WTC11 (cell line): ENCODE measurements at regions not wholly inside any gene's neighbourhood (a gene's known extent, or its start where the extent isn't known, plus 50 kb on each side); places are given as distances from the start of the nearest gene placed in this dataset.

Experiments
- ATAC-seq: fragments of 200-7000 bp; cut with Tn5 transposase; 2 replicates; pipeline ENCODE4 v1.10.0; 2021; ENCODE audit warnings: mild to moderate bottlenecking, moderate library complexity
- CTCF ChIA-PET: fragments of 300-600 bp; sonication (Branson Sonifier 250); formaldehyde crosslinking; loops from one replicate; lab custom pipeline; 2021; ENCODE audit warnings: antibody characterized with exemption; lab: Charles Lee
- POLR2A ChIA-PET: fragments of 350-600 bp; sonication (Branson Sonifier 250); formaldehyde crosslinking; loops from one replicate; lab custom pipeline; 2021; ENCODE audit warnings: antibody characterized with exemption; lab: Charles Lee
- DNase-seq: peaks from one replicate; pipeline ENCODE4 v3.0.0; 2021; ENCODE audit warnings: low spot score
- H3K27ac Mint-ChIP-seq: 2 replicates; pipeline ENCODE4 v1.8.0; 2021; ENCODE audit warnings: mixed read lengths
- H3K27me3 Mint-ChIP-seq: 2 replicates; pipeline ENCODE4 v1.8.0; 2021; ENCODE audit warnings: low read depth, mild to moderate bottlenecking, moderate library complexity, mixed read lengths
- H3K36me3 Mint-ChIP-seq: 2 replicates; pipeline ENCODE4 v1.8.0; 2021; ENCODE audit warnings: mixed read lengths
- H3K4me1 Mint-ChIP-seq: 2 replicates; pipeline ENCODE4 v1.8.0; 2022; ENCODE audit warnings: mixed read lengths
- H3K4me3 Mint-ChIP-seq: 2 replicates; pipeline ENCODE4 v1.8.0; 2021; ENCODE audit warnings: mild to moderate bottlenecking, moderate library complexity, mixed read lengths
- H3K9me3 Mint-ChIP-seq: 2 replicates; pipeline ENCODE4 v1.8.0; 2021; ENCODE audit warnings: mixed read lengths
- ATF1 ChIP-seq: sonication (generic); formaldehyde crosslinking; IDR thresholded peaks from 2 replicates; pipeline ENCODE4 v1.8.1; 2023; ENCODE audit warnings: mild to moderate bottlenecking, moderate library complexity, missing genetic modification reagents
- ESRRA ChIP-seq: sonication (generic); formaldehyde crosslinking; IDR thresholded peaks from 2 replicates; pipeline ENCODE4 v1.8.1; 2022; ENCODE audit warnings: mild to moderate bottlenecking, missing genetic modification reagents, borderline replicate concordance
- GABPB1 ChIP-seq: sonication (generic); formaldehyde crosslinking; IDR thresholded peaks from 2 replicates; pipeline ENCODE4 v1.8.1; 2023; ENCODE audit warnings: mild to moderate bottlenecking, missing genetic modification reagents
- HMGA2 ChIP-seq: fragments of 250-450 bp; sonication (Bioruptor Pico); IDR thresholded peaks from 2 replicates; pipeline ENCODE4 v1.4.0; 2021; ENCODE audit warnings: mild to moderate bottlenecking, moderate library complexity
- JAZF1 ChIP-seq: fragments of 250-450 bp; sonication (Bioruptor Pico); IDR thresholded peaks from 2 replicates; pipeline ENCODE4 v1.9.0; 2021; ENCODE audit warnings: moderate library complexity, mild to moderate bottlenecking, inconsistent platforms
- NFYB ChIP-seq: sonication (generic); formaldehyde crosslinking; conservative IDR thresholded peaks from 2 replicates; pipeline ENCODE4 v1.8.0; 2022; ENCODE audit warnings: low read depth, missing genetic modification reagents
- NR1H2 ChIP-seq: sonication (generic); formaldehyde crosslinking; IDR thresholded peaks from 2 replicates; pipeline ENCODE4 v1.9.0; 2021; ENCODE audit warnings: mild to moderate bottlenecking, moderate library complexity, missing genetic modification reagents
- OVOL2 ChIP-seq: fragments of 250-450 bp; sonication (Bioruptor Pico); IDR thresholded peaks from 2 replicates; pipeline ENCODE4 v1.9.0; 2021; ENCODE audit warnings: mild to moderate bottlenecking, borderline replicate concordance
- RELA ChIP-seq: sonication (generic); formaldehyde crosslinking; IDR thresholded peaks from 2 replicates; pipeline ENCODE4 v1.8.1; 2022; ENCODE audit warnings: missing genetic modification reagents, mild to moderate bottlenecking, borderline replicate concordance
- TCF7 ChIP-seq: sonication (generic); formaldehyde crosslinking; IDR thresholded peaks from 2 replicates; pipeline ENCODE4 v1.8.0; 2022; ENCODE audit warnings: mild to moderate bottlenecking, low read depth, missing genetic modification reagents, moderate library complexity
- TEAD4 ChIP-seq: sonication (generic); formaldehyde crosslinking; IDR thresholded peaks from 2 replicates; pipeline ENCODE4 v1.8.0; 2022; ENCODE audit warnings: mild to moderate bottlenecking, missing genetic modification reagents
- ZBTB21 ChIP-seq: sonication (generic); formaldehyde crosslinking; IDR thresholded peaks from 2 replicates; pipeline ENCODE4 v1.8.1; 2023; ENCODE audit warnings: mild to moderate bottlenecking, missing genetic modification reagents, borderline replicate concordance
- ZNF232 ChIP-seq: sonication (generic); formaldehyde crosslinking; IDR thresholded peaks from 2 replicates; pipeline ENCODE4 v1.8.0; 2022; ENCODE audit warnings: mild to moderate bottlenecking, missing genetic modification reagents
- ZNF263 ChIP-seq: sonication (generic); formaldehyde crosslinking; IDR thresholded peaks from 2 replicates; pipeline ENCODE4 v1.8.1; 2022; ENCODE audit warnings: low read depth, mild to moderate bottlenecking, moderate library complexity, missing genetic modification reagents
- ZNF423 ChIP-seq: fragments of 250-450 bp; sonication (Bioruptor Pico); IDR thresholded peaks from 2 replicates; pipeline ENCODE4 v2.1.2; 2022; ENCODE audit warnings: mild to moderate bottlenecking, moderate library complexity
- TF ChIP-seq, protein P1 (sequence below): fragments of 200-600 bp; IDR thresholded peaks from 2 replicates; pipeline ENCODE4 v1.8.0; 2022; ENCODE audit warnings: antibody characterized with exemption
- TF ChIP-seq, protein P2 (sequence below): fragments of 250-450 bp; sonication (Bioruptor Pico); IDR thresholded peaks from 2 replicates; pipeline ENCODE4 v1.9.0; 2021; ENCODE audit warnings: mild to moderate bottlenecking
- TF ChIP-seq, protein P3 (sequence below): sonication (generic); formaldehyde crosslinking; IDR thresholded peaks from 2 replicates; pipeline ENCODE4 v1.8.0; 2023; ENCODE audit warnings: missing genetic modification reagents, mild to moderate bottlenecking, borderline replicate concordance
- TF ChIP-seq, protein P4 (sequence below): sonication (generic); formaldehyde crosslinking; conservative IDR thresholded peaks from 2 replicates; pipeline ENCODE4 v1.8.1; 2022; ENCODE audit warnings: mild to moderate bottlenecking, missing genetic modification reagents

DNA sequence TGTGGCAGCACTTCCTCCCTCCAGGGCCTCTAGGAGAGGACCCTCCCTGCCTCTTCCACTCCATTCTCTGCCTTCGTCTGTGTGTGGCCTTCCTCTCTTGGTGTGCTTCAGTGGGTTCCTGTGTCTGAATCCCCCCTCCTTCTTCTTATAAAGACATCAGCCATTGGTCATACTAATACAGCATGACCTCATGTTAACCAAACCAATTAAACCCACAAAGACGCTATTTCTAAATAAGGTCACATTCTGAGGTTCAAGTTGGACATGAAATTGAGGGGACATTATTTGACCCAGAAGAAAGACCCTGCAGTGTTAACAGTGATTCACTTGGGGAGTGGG is 398.6 kb downstream of the SHANK2 start:
- no peak overlapping the region for H3K4me3 Mint-ChIP-seq
- ChIA-PET CTCF (no interaction called here), POLR2A (no interaction called here)
- DNase-seq (no peak), ATAC-seq (no peak)
- H3K36me3 Mint-ChIP-seq = no peaks in the 10 kb centered on the region
- no peak overlapping the region for H3K27ac Mint-ChIP-seq
- TF ChIP-seq NFYB (CRISPR knock-in tag) (no peak), GABPB1 (CRISPR knock-in tag) (no peak), ZNF263 (CRISPR knock-in tag) (no peak), RELA (no peak), JAZF1 (CRISPR knock-in tag) (no peak), NR1H2 (CRISPR knock-in tag) (no peak)
- no peaks in the 10 kb centered on the region; the same call in 1 of the 2 replicates for H3K27me3 Mint-ChIP-seq
- peaks cover 3% of the 10 kb centered on the region; the same call in 1 of the 2 replicates for H3K4me1 Mint-ChIP-seq
- H3K9me3 Mint-ChIP-seq = no peaks in the 10 kb centered on the region

DNA sequence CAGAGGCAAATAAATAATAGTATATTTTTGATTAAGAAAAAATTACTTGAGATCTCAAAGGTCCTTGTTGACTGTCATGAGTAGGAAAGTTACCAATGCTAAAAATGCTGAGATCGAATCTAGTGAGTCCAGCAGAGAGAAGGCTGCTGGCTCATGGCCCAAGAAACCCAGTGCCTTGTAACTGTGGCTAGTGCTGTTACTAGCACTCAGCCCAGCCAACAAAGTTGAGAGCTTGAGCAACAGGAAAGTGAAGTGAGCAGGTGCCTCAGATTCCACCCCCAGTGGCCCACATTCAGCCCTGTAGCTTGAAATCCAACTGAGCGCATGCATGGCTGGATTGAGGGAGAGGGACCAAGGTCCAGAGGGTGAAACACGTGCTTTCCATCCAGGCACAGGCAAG is 398.2 kb downstream of the SHANK2 start:
- DNase-seq (no peak), ATAC-seq (no peak)
- Mint-ChIP-seq H3K27me3 (no peaks in the 10 kb centered on the region; the same call in 1 of the 2 replicates), H3K9me3 (no peaks in the 10 kb centered on the region), H3K27ac (no peak overlapping the region), H3K4me3 (no peak overlapping the region), H3K36me3 (no peaks in the 10 kb centered on the region), H3K4me1 (peaks cover 3% of the 10 kb centered on the region; the same call in 1 of the 2 replicates)
- ChIA-PET CTCF (no interaction called here), POLR2A (no interaction called here)
- TF ChIP-seq OVOL2 (CRISPR knock-in tag) (no peak), ATF1 (CRISPR knock-in tag) (no peak), ZNF423 (CRISPR knock-in tag) (no peak), ZBTB21 (CRISPR knock-in tag) (no peak), ZNF232 (CRISPR knock-in tag) (no peak)
- TF ChIP-seq, protein P1, sequence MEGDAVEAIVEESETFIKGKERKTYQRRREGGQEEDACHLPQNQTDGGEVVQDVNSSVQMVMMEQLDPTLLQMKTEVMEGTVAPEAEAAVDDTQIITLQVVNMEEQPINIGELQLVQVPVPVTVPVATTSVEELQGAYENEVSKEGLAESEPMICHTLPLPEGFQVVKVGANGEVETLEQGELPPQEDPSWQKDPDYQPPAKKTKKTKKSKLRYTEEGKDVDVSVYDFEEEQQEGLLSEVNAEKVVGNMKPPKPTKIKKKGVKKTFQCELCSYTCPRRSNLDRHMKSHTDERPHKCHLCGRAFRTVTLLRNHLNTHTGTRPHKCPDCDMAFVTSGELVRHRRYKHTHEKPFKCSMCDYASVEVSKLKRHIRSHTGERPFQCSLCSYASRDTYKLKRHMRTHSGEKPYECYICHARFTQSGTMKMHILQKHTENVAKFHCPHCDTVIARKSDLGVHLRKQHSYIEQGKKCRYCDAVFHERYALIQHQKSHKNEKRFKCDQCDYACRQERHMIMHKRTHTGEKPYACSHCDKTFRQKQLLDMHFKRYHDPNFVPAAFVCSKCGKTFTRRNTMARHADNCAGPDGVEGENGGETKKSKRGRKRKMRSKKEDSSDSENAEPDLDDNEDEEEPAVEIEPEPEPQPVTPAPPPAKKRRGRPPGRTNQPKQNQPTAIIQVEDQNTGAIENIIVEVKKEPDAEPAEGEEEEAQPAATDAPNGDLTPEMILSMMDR = no peak

DNA sequence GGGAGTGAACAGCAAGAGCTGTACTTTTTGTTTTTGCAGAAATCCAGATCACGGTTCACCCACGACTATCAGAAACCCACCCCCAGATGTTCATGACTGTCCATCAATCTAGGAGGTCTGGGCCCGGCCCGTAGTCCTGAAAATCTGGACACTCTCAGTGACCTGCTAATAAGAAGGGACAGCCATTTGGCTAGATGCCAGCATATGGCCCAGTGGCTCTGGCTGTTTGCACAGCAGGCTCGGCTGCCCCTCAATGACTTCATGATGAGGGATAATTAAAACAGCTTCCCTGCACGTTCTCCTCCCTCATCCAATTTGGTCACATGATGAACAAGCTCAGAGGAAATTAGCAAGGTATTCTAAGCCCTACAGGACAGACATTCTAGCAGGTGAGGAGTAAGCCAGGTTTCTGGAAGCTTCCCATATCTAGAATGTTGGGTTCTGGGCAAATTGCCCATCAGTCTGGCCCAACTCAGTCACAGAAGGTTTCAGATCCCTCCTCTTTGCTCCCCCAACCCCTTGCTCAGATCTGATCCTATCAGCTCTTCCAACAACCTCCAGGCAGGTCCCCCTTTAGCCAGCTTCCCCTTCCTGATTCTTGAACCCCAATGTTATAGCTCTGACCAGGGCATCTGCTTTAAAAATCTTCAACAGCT is 397.3 kb downstream of the SHANK2 start:
- TF ChIP-seq ESRRA (CRISPR knock-in tag) (no peak), HMGA2 (CRISPR knock-in tag) (no peak), TEAD4 (CRISPR knock-in tag) (no peak), TCF7 (CRISPR knock-in tag) (no peak)
- TF ChIP-seq, protein P2, sequence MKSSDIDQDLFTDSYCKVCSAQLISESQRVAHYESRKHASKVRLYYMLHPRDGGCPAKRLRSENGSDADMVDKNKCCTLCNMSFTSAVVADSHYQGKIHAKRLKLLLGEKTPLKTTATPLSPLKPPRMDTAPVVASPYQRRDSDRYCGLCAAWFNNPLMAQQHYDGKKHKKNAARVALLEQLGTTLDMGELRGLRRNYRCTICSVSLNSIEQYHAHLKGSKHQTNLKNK (CRISPR knock-in tag) = no peak
- TF ChIP-seq, protein P3, sequence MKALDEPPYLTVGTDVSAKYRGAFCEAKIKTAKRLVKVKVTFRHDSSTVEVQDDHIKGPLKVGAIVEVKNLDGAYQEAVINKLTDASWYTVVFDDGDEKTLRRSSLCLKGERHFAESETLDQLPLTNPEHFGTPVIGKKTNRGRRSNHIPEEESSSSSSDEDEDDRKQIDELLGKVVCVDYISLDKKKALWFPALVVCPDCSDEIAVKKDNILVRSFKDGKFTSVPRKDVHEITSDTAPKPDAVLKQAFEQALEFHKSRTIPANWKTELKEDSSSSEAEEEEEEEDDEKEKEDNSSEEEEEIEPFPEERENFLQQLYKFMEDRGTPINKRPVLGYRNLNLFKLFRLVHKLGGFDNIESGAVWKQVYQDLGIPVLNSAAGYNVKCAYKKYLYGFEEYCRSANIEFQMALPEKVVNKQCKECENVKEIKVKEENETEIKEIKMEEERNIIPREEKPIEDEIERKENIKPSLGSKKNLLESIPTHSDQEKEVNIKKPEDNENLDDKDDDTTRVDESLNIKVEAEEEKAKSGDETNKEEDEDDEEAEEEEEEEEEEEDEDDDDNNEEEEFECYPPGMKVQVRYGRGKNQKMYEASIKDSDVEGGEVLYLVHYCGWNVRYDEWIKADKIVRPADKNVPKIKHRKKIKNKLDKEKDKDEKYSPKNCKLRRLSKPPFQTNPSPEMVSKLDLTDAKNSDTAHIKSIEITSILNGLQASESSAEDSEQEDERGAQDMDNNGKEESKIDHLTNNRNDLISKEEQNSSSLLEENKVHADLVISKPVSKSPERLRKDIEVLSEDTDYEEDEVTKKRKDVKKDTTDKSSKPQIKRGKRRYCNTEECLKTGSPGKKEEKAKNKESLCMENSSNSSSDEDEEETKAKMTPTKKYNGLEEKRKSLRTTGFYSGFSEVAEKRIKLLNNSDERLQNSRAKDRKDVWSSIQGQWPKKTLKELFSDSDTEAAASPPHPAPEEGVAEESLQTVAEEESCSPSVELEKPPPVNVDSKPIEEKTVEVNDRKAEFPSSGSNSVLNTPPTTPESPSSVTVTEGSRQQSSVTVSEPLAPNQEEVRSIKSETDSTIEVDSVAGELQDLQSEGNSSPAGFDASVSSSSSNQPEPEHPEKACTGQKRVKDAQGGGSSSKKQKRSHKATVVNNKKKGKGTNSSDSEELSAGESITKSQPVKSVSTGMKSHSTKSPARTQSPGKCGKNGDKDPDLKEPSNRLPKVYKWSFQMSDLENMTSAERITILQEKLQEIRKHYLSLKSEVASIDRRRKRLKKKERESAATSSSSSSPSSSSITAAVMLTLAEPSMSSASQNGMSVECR (CRISPR knock-in tag) = no peak
- TF ChIP-seq, protein P4, sequence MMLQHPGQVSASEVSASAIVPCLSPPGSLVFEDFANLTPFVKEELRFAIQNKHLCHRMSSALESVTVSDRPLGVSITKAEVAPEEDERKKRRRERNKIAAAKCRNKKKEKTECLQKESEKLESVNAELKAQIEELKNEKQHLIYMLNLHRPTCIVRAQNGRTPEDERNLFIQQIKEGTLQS = no peak
- CTCF ChIA-PET = no interaction called here
- POLR2A ChIA-PET = no interaction called here

More for the DNA sequence above, 397.3 kb downstream of the SHANK2 start:
- DNase-seq = no peak
- no peaks in the 10 kb centered on the region; the same call in 1 of the 2 replicates for H3K27me3 Mint-ChIP-seq
- ATAC-seq = no peak
- H3K4me1 Mint-ChIP-seq = peaks cover 3% of the 10 kb centered on the region; the same call in 1 of the 2 replicates
- H3K27ac Mint-ChIP-seq = no peak overlapping the region
- H3K36me3 Mint-ChIP-seq = no peaks in the 10 kb centered on the region
- H3K4me3 Mint-ChIP-seq = no peak overlapping the region
- H3K9me3 Mint-ChIP-seq = no peaks in the 10 kb centered on the region
